GM12878 (cell line): ENCODE measurements at regions not wholly inside any gene's neighbourhood (a gene's known extent, or its start where the extent isn't known, plus 50 kb on each side); places are given as distances from the start of the nearest gene placed in this dataset.

Experiments used
- ATAC-seq: fragments of 200-7000 bp; cut with Tn5 transposase; 3 replicates; pipeline ENCODE4 v1.9.1; 2020; ENCODE audit warnings: mild to moderate bottlenecking, moderate library complexity
- BruUV-seq: library from RNA; stranded (reverse); fragments of 400-500 nt; replicated peaks from 2 replicates; lab custom pipeline; 2021; lab: Mats Ljungman, UMichigan
- CTCF ChIA-PET: fragments of 300-600 bp; sonication (Branson Sonifier 250); formaldehyde crosslinking; extraction: SDS; loops from one replicate; lab custom pipeline; 2021; ENCODE audit warnings: inconsistent platforms; lab: Yijun Ruan, JAX
- POLR2A ChIA-PET: fragments of 350-600 bp; formaldehyde crosslinking; extraction: SDS; loops from one replicate; lab custom pipeline; 2021; ENCODE audit warnings: inconsistent platforms; lab: Charles Lee
- RAD21 ChIA-PET: fragments of 300-600 bp; sonication (Branson Sonifier 250); formaldehyde crosslinking; loops from one replicate; lab custom pipeline; 2023; ENCODE audit warnings: antibody characterized with exemption; ENCODE audit not compliant: unreplicated experiment; lab: Charles Lee
- SMC1A ChIA-PET: fragments of 300-600 bp; sonication (Branson Sonifier 250); formaldehyde crosslinking; loops from one replicate; lab custom pipeline; 2023; ENCODE audit not compliant: unreplicated experiment, uncharacterized antibody; lab: Charles Lee
- DNase-seq: peaks from one replicate; pipeline ENCODE4 v3.0.0-alpha.2; 2011; ENCODE audit warnings: low read depth, low spot score
- FAIRE-seq: peaks from 3 replicates; lab custom pipeline; 2011; peaks lifted over from hg19 to GRCh38; lab: Jason Lieb, UNC
- H2AFZ ChIP-seq: 2 replicates; pipeline ENCODE4 v1.6.0; 2011; ENCODE audit warnings: low read depth, low read length, control low read depth; ENCODE audit not compliant: control insufficient read depth
- H3K27ac ChIP-seq: 2 replicates; pipeline ENCODE4 v1.5.1; 2011; ENCODE audit warnings: control low read depth; ENCODE audit not compliant: control insufficient read depth, insufficient read depth
- H3K27me3 ChIP-seq, 2 experiments: replicated peaks in 1 of 2; 2 replicates each; pipeline versions ENCODE4 v1.6.0 to v1.6.1; 2011; ENCODE audit warnings: low read length in 1 of 2; ENCODE audit not compliant: control insufficient read depth in 2 of 2, insufficient read depth in 2 of 2
- H3K36me3 ChIP-seq, 2 experiments: 2 replicates each; pipeline ENCODE4 v1.5.1; 2011; ENCODE audit warnings: low read length in 1 of 2; ENCODE audit not compliant: control insufficient read depth in 2 of 2, insufficient read depth in 2 of 2
- H3K4me1 ChIP-seq: 2 replicates; pipeline ENCODE4 v1.6.1; 2011; ENCODE audit warnings: mild to moderate bottlenecking, low read length, moderate library complexity, mixed read lengths; ENCODE audit not compliant: control insufficient read depth, insufficient read depth
- H3K4me2 ChIP-seq: 2 replicates; pipeline ENCODE4 v1.6.0; 2011; ENCODE audit warnings: control low read depth; ENCODE audit not compliant: control insufficient read depth, insufficient read depth
- H3K4me3 ChIP-seq: fragments of 200-600 bp; sonication (generic); 2 replicates; pipeline ENCODE4 v1.5.1; 2016
- H3K79me2 ChIP-seq: 2 replicates; pipeline ENCODE4 v1.6.0; 2011; ENCODE audit warnings: low read length; ENCODE audit not compliant: control insufficient read depth, insufficient read depth
- H3K9ac ChIP-seq: 2 replicates; pipeline ENCODE4 v1.8.0; 2011; ENCODE audit warnings: low read length, control low read depth, mixed read lengths; ENCODE audit not compliant: control insufficient read depth, insufficient read depth
- H3K9me3 ChIP-seq: replicated peaks from 3 replicates; pipeline ENCODE4 v1.5.1; 2011; ENCODE audit warnings: mild to moderate bottlenecking, low read length; ENCODE audit not compliant: control insufficient read depth, insufficient read depth
- H4K20me1 ChIP-seq: 2 replicates; pipeline ENCODE4 v1.6.0; 2011; ENCODE audit not compliant: control insufficient read depth, insufficient read depth
- PAX5 ChIP-seq: IDR thresholded peaks from 2 replicates; pipeline ENCODE4 v1.6.1; 2011; ENCODE audit warnings: low read depth, low read length, borderline replicate concordance
- TCF3 ChIP-seq: IDR thresholded peaks from 2 replicates; pipeline ENCODE4 v1.6.1; 2012; ENCODE audit warnings: low read depth, mild to moderate bottlenecking, low read length, borderline replicate concordance; ENCODE audit not compliant: insufficient read depth
- WGBS: methylation state at CpG from one replicate; pipeline ENCODE4 v1.1.6; 2016; ENCODE audit warnings: low lambda C conversion rate; ENCODE audit not compliant: insufficient replicate concordance, insufficient coverage; ENCODE audit errors: missing lambda C conversion rate; 5-methylcytosine and 5-hydroxymethylcytosine counted together
- in situ Hi-C: fragments of 300-500 bp; cut with MboI; formaldehyde crosslinking; loops from 9 replicates; pipeline ENCODE4 v1.14.3; 2018; ENCODE audit warnings: mixed read lengths
- intact Hi-C: fragments of 100-400 bp; cut with micrococcal nuclease; formaldehyde crosslinking; loops from one replicate; pipeline ENCODE4 v1.14.2; 2022; ENCODE audit not compliant: unreplicated experiment

DNA sequence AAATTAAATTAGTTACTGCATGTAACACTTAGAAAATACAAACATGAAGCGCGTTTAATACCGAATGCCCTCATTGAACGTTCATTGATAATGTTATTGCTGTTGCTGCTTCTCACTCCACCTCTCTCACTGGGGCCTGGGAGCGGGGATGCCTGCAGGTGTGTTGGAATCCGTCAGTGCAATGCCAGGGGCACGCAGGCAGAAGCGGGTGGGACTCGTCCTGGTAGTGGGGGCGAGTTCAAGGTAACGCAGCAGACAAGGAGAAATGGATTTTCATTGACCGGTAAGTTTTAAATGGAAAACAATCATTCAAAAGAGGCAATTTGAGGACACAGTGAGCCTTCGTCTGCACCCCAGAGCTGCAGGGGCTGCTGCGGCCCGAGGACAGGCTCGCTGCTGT lies 71.2 kb upstream of the AFDN start:
- Histone ChIP-seq H3K27ac (no peak overlapping the region), H3K9ac (no peak overlapping the region), H3K4me1 (no peaks in the 10 kb centered on the region), H3K36me3 (no peaks in the 10 kb centered on the region), H3K4me3 (no peak overlapping the region), H3K9me3 (no peaks in the 10 kb centered on the region), H3K27me3 (no peaks in the 10 kb centered on the region; a peak in 1 of 4 replicates), H4K20me1 (no peaks in the 10 kb centered on the region), H3K4me2 (no peak overlapping the region), H3K79me2 (no peaks in the 10 kb centered on the region), H2AFZ (no peak overlapping the region)
- DNase-seq (no peak), ATAC-seq (no peak), FAIRE-seq (no peak)
- WGBS = 50% methylated on average over 16 of the region's 16 CpGs
- ChIA-PET RAD21 (no interaction called here), SMC1A (interaction anchor here (1.1 kb wide), 1 partner anchor 269 kb away, joined by 3 read pairs; no protein-coding TSS in a partner anchor), POLR2A (no interaction called here), CTCF (no interaction called here)
- in situ Hi-C loops = no loop called here
- no peak for TF ChIP-seq PAX5
- intact Hi-C loops = no loop called here
- BruUV-seq = no TSS peak

DNA sequence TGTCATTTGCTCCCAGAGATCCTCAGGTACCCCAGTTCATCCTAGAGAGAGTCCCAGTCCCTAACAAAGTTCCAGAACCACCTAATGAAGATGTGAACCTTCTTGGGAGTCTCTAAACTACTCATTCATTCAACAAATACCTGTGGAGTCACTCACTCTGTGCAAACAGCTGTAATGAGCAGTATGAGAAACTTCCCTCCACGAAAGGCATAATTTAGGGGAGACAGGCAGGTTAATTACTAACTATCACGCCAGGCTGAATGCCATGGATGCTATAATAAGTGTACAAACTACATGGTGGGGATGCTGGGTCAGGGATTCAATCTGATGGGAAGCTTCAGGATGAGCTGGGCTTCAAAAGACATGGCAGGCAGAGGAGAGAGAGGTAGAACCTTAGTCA lies 70.1 kb upstream of the AFDN start:
- ATAC-seq = no peak
- BruUV-seq = no TSS peak
- 0% methylated on average over 2 of the region's 2 CpGs for WGBS
- Histone ChIP-seq H4K20me1 (no peaks in the 10 kb centered on the region), H2AFZ (no peak overlapping the region), H3K9ac (no peak overlapping the region), H3K36me3 (no peaks in the 10 kb centered on the region), H3K9me3 (no peaks in the 10 kb centered on the region), H3K79me2 (no peaks in the 10 kb centered on the region), H3K27me3 (no peaks in the 10 kb centered on the region; a peak in 1 of 4 replicates), H3K4me1 (no peaks in the 10 kb centered on the region), H3K27ac (no peak overlapping the region), H3K4me2 (no peak overlapping the region), H3K4me3 (no peak overlapping the region)
- no peak for TF ChIP-seq TCF3
- ChIA-PET SMC1A (no interaction called here), POLR2A (no interaction called here), CTCF (no interaction called here), RAD21 (no interaction called here)
- in situ Hi-C loops = no loop called here
- no peak for FAIRE-seq
- DNase-seq = no peak
- intact Hi-C loops = no loop called here
